HepG2 (cell line): ENCODE measurements at regions not wholly inside any gene's neighbourhood (a gene's known extent, or its start where the extent isn't known, plus 50 kb on each side); places are given as distances from the start of the nearest gene placed in this dataset.

Experiments used
- ATAC-seq: fragments of 200-7000 bp; cut with Tn5 transposase; 3 replicates; pipeline ENCODE4 v1.9.1; 2020; ENCODE audit warnings: mild to moderate bottlenecking, moderate library complexity
- BruUV-seq: library from RNA; stranded (reverse); fragments of 400-500 nt; replicated peaks from 2 replicates; lab custom pipeline; 2021; lab: Mats Ljungman, UMichigan
- CTCF ChIA-PET: fragments of 300-600 bp; formaldehyde crosslinking; extraction: SDS; loops from one replicate; lab custom pipeline; 2021; ENCODE audit warnings: low total read pairs, inconsistent platforms, low intra/inter-chr PET ratio; lab: Yijun Ruan, JAX
- POLR2A ChIA-PET: fragments of 350-600 bp; sonication (Branson Sonifier 250); formaldehyde crosslinking; loops from one replicate; lab custom pipeline; 2020; ENCODE audit warnings: antibody characterized with exemption, inconsistent platforms; lab: Yijun Ruan, JAX
- DNase-seq: peaks from one replicate; pipeline ENCODE4 v3.0.0-alpha.2; 2015; ENCODE audit warnings: low spot score
- FAIRE-seq: peaks from 3 replicates; lab custom pipeline; 2011; peaks lifted over from hg19 to GRCh38; lab: Jason Lieb, UNC
- H2AFZ ChIP-seq: one replicate; pipeline ENCODE4 v1.6.1; 2011; ENCODE audit warnings: low read length, inconsistent platforms
- H3K27ac ChIP-seq: fragments of 300-600 bp; 3 replicates; pipeline ENCODE4 v1.8.0; 2011; ENCODE audit warnings: mixed run types, mild to moderate bottlenecking, mixed read lengths, low read length, inconsistent platforms; ENCODE audit not compliant: insufficient read depth; ENCODE audit errors: extremely low read length
- H3K27me3 ChIP-seq, 2 experiments: fragments of 200-600 bp in 1 of 2; 2 replicates in 1 of 2; 3 replicates in 1 of 2; pipeline versions ENCODE4 v1.6.0 to v1.8.0; 2011; ENCODE audit warnings: low read length in 2 of 2, mild to moderate bottlenecking in 2 of 2, moderate library complexity in 2 of 2, inconsistent platforms in 1 of 2; ENCODE audit not compliant: insufficient read depth in 2 of 2, control insufficient read depth in 1 of 2
- H3K36me3 ChIP-seq, 2 experiments: fragments of 200-600 bp in 1 of 2; replicated peaks in 1 of 2; 2 replicates in 1 of 2; 3 replicates in 1 of 2; pipeline versions ENCODE4 v1.5.1 to v1.8.0; 2011; ENCODE audit warnings: low read length in 2 of 2, inconsistent platforms in 1 of 2; ENCODE audit not compliant: insufficient read depth in 2 of 2, control insufficient read depth in 1 of 2
- H3K4me1 ChIP-seq: 2 replicates; pipeline ENCODE4 v1.5.1; 2012; ENCODE audit warnings: low read length, inconsistent platforms; ENCODE audit not compliant: insufficient read depth
- H3K4me2 ChIP-seq: 2 replicates; pipeline ENCODE4 v1.6.0; 2011; ENCODE audit warnings: low read depth, low read length, inconsistent platforms
- H3K4me3 ChIP-seq, 3 experiments: fragments of 200-600 bp in 1 of 3; sonication (generic), shearing (Covaris generic) in 1 of 3; replicated peaks in 1 of 3; 2 replicates each; pipeline ENCODE4 v1.5.1; 2011 to 2016; ENCODE audit warnings: low read length in 3 of 3, inconsistent platforms in 2 of 3, low read depth in 2 of 3, mild to moderate bottlenecking in 2 of 3, control low read depth in 1 of 3, mixed read lengths in 1 of 3; ENCODE audit not compliant: insufficient read depth in 1 of 3
- H3K79me2 ChIP-seq: one replicate; pipeline ENCODE4 v1.6.1; 2011; ENCODE audit warnings: low read length, inconsistent platforms; ENCODE audit not compliant: insufficient read depth
- H3K9ac ChIP-seq: 2 replicates; pipeline ENCODE4 v1.6.0; 2011; ENCODE audit warnings: mild to moderate bottlenecking, low read depth, low read length, inconsistent platforms; ENCODE audit not compliant: insufficient read depth
- H3K9me3 ChIP-seq: 2 replicates; pipeline ENCODE4 v1.5.1; 2012; ENCODE audit warnings: mild to moderate bottlenecking, low read length
- H4K20me1 ChIP-seq: 2 replicates; pipeline ENCODE4 v1.6.0; 2011; ENCODE audit warnings: inconsistent platforms, mild to moderate bottlenecking, low read length, moderate library complexity; ENCODE audit not compliant: insufficient read depth
- ARHGAP35 ChIP-seq: sonication (generic); formaldehyde crosslinking; IDR thresholded peaks from 2 replicates; pipeline ENCODE4 v1.9.0; 2022; ENCODE audit warnings: mild to moderate bottlenecking, inconsistent platforms, moderate library complexity, missing genetic modification reagents, borderline replicate concordance
- HNF1A ChIP-seq, 2 experiments: sonication (generic) in 1 of 2; formaldehyde crosslinking in 1 of 2; IDR thresholded peaks; 2 replicates each; pipeline versions ENCODE4 v1.4.0 to v1.6.1; 2016 to 2020; ENCODE audit warnings: borderline replicate concordance in 1 of 2, low read depth in 1 of 2, mild to moderate bottlenecking in 1 of 2, missing genetic modification reagents in 1 of 2
- MAFF ChIP-seq: IDR thresholded peaks from 2 replicates; pipeline ENCODE4 v1.6.1; 2011; ENCODE audit warnings: low read depth, low read length, improper control_type of control experiment
- MAFK ChIP-seq, 2 experiments: IDR thresholded peaks in 1 of 2; conservative IDR thresholded peaks in 1 of 2; 2 replicates each; pipeline ENCODE4 v1.6.1; 2011; ENCODE audit warnings: improper control_type of control experiment in 2 of 2, low read length in 2 of 2
- ZNF776 ChIP-seq: sonication (generic); formaldehyde crosslinking; IDR thresholded peaks from 2 replicates; pipeline ENCODE4 v1.4.0; 2020; ENCODE audit warnings: mild to moderate bottlenecking, missing genetic modification reagents
- ZNF781 ChIP-seq: sonication (generic); formaldehyde crosslinking; IDR thresholded peaks from 2 replicates; pipeline ENCODE4 v1.5.1; 2020; ENCODE audit warnings: borderline replicate concordance, mild to moderate bottlenecking, missing genetic modification reagents; ENCODE audit errors: not compliant biosample characterization
- WGBS: methylation state at CpG from one replicate; pipeline ENCODE4 v1.1.6; 2017; ENCODE audit warnings: low lambda C conversion rate; 5-methylcytosine and 5-hydroxymethylcytosine counted together
- in situ Hi-C: cut with HindIII; loops from 2 replicates; pipeline ENCODE4 v1.10.0; 2017; ENCODE audit warnings: low pct_unique_long_range_greater_than_20kb; ENCODE audit not compliant: extremely low pct_ligation_motif_present
- intact Hi-C: fragments of 100-400 bp; cut with micrococcal nuclease; formaldehyde crosslinking; loops from one replicate; pipeline ENCODE4 v1.10.0; 2022; ENCODE audit not compliant: unreplicated experiment

GRCh38 chr10:8233049-8233448 lies 178.6 kb downstream of the GATA3 start:
- CTCF ChIA-PET = no interaction called here
- 1% methylated on average over 3 of the region's 3 CpGs for WGBS
- Histone ChIP-seq H4K20me1 (no peaks in the 10 kb centered on the region), H3K79me2 (no peaks in the 10 kb centered on the region), H3K4me3 (no peak overlapping the region), H3K27ac (no peak overlapping the region), H3K4me2 (no peak overlapping the region), H3K9ac (no peak overlapping the region), H2AFZ (no peak overlapping the region), H3K9me3 (no peaks in the 10 kb centered on the region), H3K27me3 (peaks cover 0 to 13% of the 10 kb centered on the region in 2 experiments; a peak in 2 of 5 replicates), H3K4me1 (no peaks in the 10 kb centered on the region), H3K36me3 (no peaks in the 10 kb centered on the region)
- FAIRE-seq = no peak
- in situ Hi-C loops (no loop called here), intact Hi-C loops (no loop called here)
- DNase-seq = no peak
- no peak for ATAC-seq
- POLR2A ChIA-PET = no interaction called here
- TF ChIP-seq ZNF776 (CRISPR knock-in tag) (no peak), MAFF (peak; percentile 87), MAFK (conservative IDR thresholded peaks at IDR 0.05 in 1 of 2, IDR thresholded peaks at IDR 0.05 in 1 of 2; ENCODE audit: low read length in 2 of 2) (peak; percentile 79 to 92)
- BruUV-seq = no TSS peak

- in situ Hi-C loops = no loop called here
- Histone ChIP-seq H3K9me3 (no peaks in the 10 kb centered on the region), H3K4me3 (no peak overlapping the region), H3K4me1 (no peaks in the 10 kb centered on the region), H3K27me3 (peaks cover 0 to 13% of the 10 kb centered on the region in 2 experiments; a peak in 2 of 5 replicates), H2AFZ (no peak overlapping the region), H3K4me2 (no peak overlapping the region), H3K79me2 (no peaks in the 10 kb centered on the region), H3K36me3 (no peaks in the 10 kb centered on the region), H3K9ac (no peak overlapping the region), H4K20me1 (no peaks in the 10 kb centered on the region), H3K27ac (no peak overlapping the region)
- TF ChIP-seq ARHGAP35 (no peak), HNF1A (IDR thresholded peaks at IDR 0.05; ENCODE audit: low read depth) (no peak), HNF1A (CRISPR knock-in tag; IDR thresholded peaks at IDR 0.05; ENCODE audit: borderline replicate concordance) (no peak), ZNF781 (CRISPR knock-in tag) (no peak)
- no TSS peak for BruUV-seq
- 4% methylated on average over 7 of the region's 7 CpGs for WGBS
- ChIA-PET CTCF (no interaction called here), POLR2A (no interaction called here)
- DNase-seq = no peak
- FAIRE-seq = no peak
- intact Hi-C loops = no loop called here
- ATAC-seq = no peak
Observed at GRCh38 chr10:8233832-8234259, 179.4 kb downstream of the GATA3 start.
